GM23338 (cell line): ENCODE measurements at regions not wholly inside any gene's neighbourhood (a gene's known extent, or its start where the extent isn't known, plus 50 kb on each side); places are given as distances from the start of the nearest gene placed in this dataset.
"Not testable (repeated sequence)": the region's sequence is repeated elsewhere in the genome, so short reads cannot be mapped to it uniquely, and the experiment has no call there.

Experiments used
- ATAC-seq: fragments of 200-7000 bp; cut with Tn5 transposase; 3 replicates; pipeline ENCODE4 v1.9.1; 2020
- DNase-seq: peaks from one replicate; pipeline ENCODE4 v3.0.0-alpha.2; 2015; ENCODE audit warnings: low spot score
- H2AFZ ChIP-seq: fragments of 200-600 bp; sonication (generic); 2 replicates; pipeline ENCODE4 v1.8.0; 2016; ENCODE audit warnings: antibody characterized with exemption, mild to moderate bottlenecking, moderate library complexity
- H3F3A ChIP-seq: fragments of 200-600 bp; sonication (generic); replicated peaks from 2 replicates; pipeline ENCODE4 v1.8.0; 2017; ENCODE audit warnings: antibody characterized with exemption, mixed run types, low read depth
- H3K27ac ChIP-seq: fragments of 200-600 bp; sonication (generic); 2 replicates; pipeline ENCODE4 v1.6.1; 2016; ENCODE audit warnings: low read depth
- H3K27me3 ChIP-seq: fragments of 200-600 bp; sonication (generic); 2 replicates; pipeline ENCODE4 v1.8.0; 2016; ENCODE audit warnings: mild to moderate bottlenecking, mixed run types, moderate library complexity; ENCODE audit not compliant: insufficient read depth
- H3K36me3 ChIP-seq: fragments of 200-600 bp; sonication (generic); 2 replicates; pipeline ENCODE4 v1.8.0; 2016; ENCODE audit warnings: mild to moderate bottlenecking; ENCODE audit not compliant: insufficient read depth
- H3K4me1 ChIP-seq: fragments of 200-600 bp; sonication (generic); 2 replicates; pipeline ENCODE4 v1.8.0; 2016; ENCODE audit warnings: mild to moderate bottlenecking, moderate library complexity; ENCODE audit not compliant: insufficient read depth
- H3K4me2 ChIP-seq: fragments of 200-600 bp; sonication (generic); 2 replicates; pipeline ENCODE4 v1.7.1; 2017; ENCODE audit warnings: mixed run types
- H3K4me3 ChIP-seq: fragments of 200-600 bp; sonication (generic); 2 replicates; pipeline ENCODE4 v1.6.1; 2016; ENCODE audit warnings: mixed run types
- H3K79me2 ChIP-seq: fragments of 200-600 bp; sonication (generic); replicated peaks from 2 replicates; pipeline ENCODE4 v1.8.0; 2017; ENCODE audit warnings: mild to moderate bottlenecking; ENCODE audit not compliant: insufficient read depth
- H3K9me2 ChIP-seq: fragments of 200-600 bp; sonication (generic); 2 replicates; pipeline ENCODE4 v1.8.0; 2017; ENCODE audit not compliant: insufficient read depth
- H4K20me1 ChIP-seq: fragments of 200-600 bp; sonication (generic); replicated peaks from 2 replicates; pipeline ENCODE4 v1.8.0; 2017; ENCODE audit warnings: mild to moderate bottlenecking; ENCODE audit not compliant: insufficient read depth
- H3K27ac Mint-ChIP-seq: 2 replicates; pipeline ENCODE4 v1.8.0; 2020; ENCODE audit warnings: inconsistent platforms, mild to moderate bottlenecking, moderate library complexity, mixed read lengths
- H3K27me3 Mint-ChIP-seq: 3 replicates; pipeline ENCODE4 v1.8.0; 2022; ENCODE audit warnings: low read depth, mild to moderate bottlenecking, moderate library complexity, mixed read lengths, inconsistent platforms; ENCODE audit not compliant: insufficient read depth, poor library complexity
- H3K36me3 Mint-ChIP-seq: 3 replicates; pipeline ENCODE4 v1.8.0; 2021; ENCODE audit warnings: low read depth, mild to moderate bottlenecking, inconsistent platforms, moderate library complexity, mixed read lengths
- H3K4me1 Mint-ChIP-seq: 3 replicates; pipeline ENCODE4 v1.8.0; 2020; ENCODE audit warnings: mild to moderate bottlenecking, inconsistent platforms, mixed read lengths
- H3K4me3 Mint-ChIP-seq: 3 replicates; pipeline ENCODE4 v1.8.0; 2021; ENCODE audit warnings: moderate library complexity, mild to moderate bottlenecking, inconsistent platforms, mixed read lengths
- H3K9me3 Mint-ChIP-seq: 3 replicates; pipeline ENCODE4 v1.8.0; 2020; ENCODE audit warnings: moderate library complexity, mild to moderate bottlenecking, inconsistent platforms, mixed read lengths
- CREB1 ChIP-seq: fragments of 250-450 bp; sonication (Bioruptor Pico); IDR thresholded peaks from 2 replicates; pipeline ENCODE4 v1.5.0; 2020; ENCODE audit warnings: low read depth, mild to moderate bottlenecking, moderate library complexity
- ETS1 ChIP-seq: IDR thresholded peaks from 2 replicates; pipeline ENCODE4 v1.6.1; 2016; ENCODE audit warnings: antibody characterized with exemption
- EZH2 ChIP-seq: fragments of 200-600 bp; sonication (generic); IDR thresholded peaks from one replicate; pipeline ENCODE4 v1.8.0; 2017; ENCODE audit warnings: antibody characterized with exemption, mild to moderate bottlenecking, low read depth; ENCODE audit not compliant: unreplicated experiment
- EZH2phosphoT487 ChIP-seq: fragments of 200-600 bp; sonication (generic); IDR thresholded peaks from one replicate; pipeline ENCODE4 v1.8.1; 2018; ENCODE audit warnings: antibody characterized with exemption; ENCODE audit not compliant: unreplicated experiment
- JUNB ChIP-seq: IDR thresholded peaks from one replicate; pipeline ENCODE4 v1.6.1; 2016; ENCODE audit warnings: antibody characterized with exemption; ENCODE audit not compliant: unreplicated experiment
- NANOG ChIP-seq: IDR thresholded peaks from 2 replicates; pipeline ENCODE4 v1.6.1; 2016; ENCODE audit warnings: antibody characterized with exemption, borderline replicate concordance
- POLR2AphosphoS5 ChIP-seq: IDR thresholded peaks from 2 replicates; pipeline ENCODE4 v1.6.1; 2016; ENCODE audit warnings: antibody characterized with exemption, low read depth
- STAT1 ChIP-seq: IDR thresholded peaks from one replicate; pipeline ENCODE4 v1.6.1; 2016; ENCODE audit warnings: antibody characterized with exemption; ENCODE audit not compliant: unreplicated experiment
- ZNF114 ChIP-seq: fragments of 250-450 bp; sonication (Bioruptor Pico); IDR thresholded peaks from 2 replicates; pipeline ENCODE4 v1.5.0; 2020; ENCODE audit warnings: mild to moderate bottlenecking, moderate library complexity
- ZNF331 ChIP-seq: fragments of 250-450 bp; sonication (Bioruptor Pico); IDR thresholded peaks from 2 replicates; pipeline ENCODE4 v1.5.0; 2020; ENCODE audit warnings: low read depth, mild to moderate bottlenecking, moderate library complexity
- TF ChIP-seq, protein P1 (sequence below): fragments of 250-450 bp; sonication (Bioruptor Pico); IDR thresholded peaks from 2 replicates; pipeline ENCODE4 v1.5.0; 2020; ENCODE audit warnings: mild to moderate bottlenecking, moderate library complexity
- TF ChIP-seq, protein P2 (sequence below), 2 experiments: fragments of 200-600 bp in 1 of 2; sonication (generic) in 1 of 2; conservative IDR thresholded peaks; 2 replicates each; pipeline versions ENCODE4 v1.5.1 to v1.6.1; 2016 to 2017; ENCODE audit warnings: antibody characterized with exemption in 2 of 2, low read depth in 2 of 2, mild to moderate bottlenecking in 2 of 2, moderate library complexity in 1 of 2

- TF ChIP-seq ZNF331 (CRISPR knock-in tag) = no peak
- TF ChIP-seq ZNF114 = no peak
- no peak for TF ChIP-seq EZH2
Measured at GRCh38 chr14:92248696-92249095, 74.3 kb upstream of the SLC24A4 start (continued).

- H3K4me1 Mint-ChIP-seq = peaks cover 34% of the 10 kb centered on the region
- H3K9me3 Mint-ChIP-seq = peaks cover 23% of the 10 kb centered on the region
- H3K27me3 Mint-ChIP-seq = peaks cover 29% of the 10 kb centered on the region
- H3K4me2 ChIP-seq, H3K9me2 ChIP-seq, H3K36me3 Mint-ChIP-seq, H2AFZ ChIP-seq, DNase-seq, H3K36me3 ChIP-seq, H3K27ac Mint-ChIP-seq, H3K4me3 ChIP-seq, H3K4me3 Mint-ChIP-seq, H3F3A ChIP-seq, H3K27ac ChIP-seq, H3K79me2 ChIP-seq, ATAC-seq, H4K20me1 ChIP-seq: not testable (repeated sequence)
- Histone ChIP-seq H3K4me1 (peaks cover 15% of the 10 kb centered on the region; the same call in 1 of the 2 replicates), H3K27me3 (peaks cover 28% of the 10 kb centered on the region)
Measured at GRCh38 chr14:92250366-92250765, 72.6 kb upstream of the SLC24A4 start.

- no peaks in the 10 kb centered on the region; the same call in 1 of the 2 replicates for H3F3A ChIP-seq
- no peak overlapping the region for H3K27ac ChIP-seq
- no peak overlapping the region for H3K27ac Mint-ChIP-seq
- H3K27me3 ChIP-seq = peaks cover 41% of the 10 kb centered on the region
- peaks cover 29% of the 10 kb centered on the region for H3K27me3 Mint-ChIP-seq
- H2AFZ ChIP-seq = no peak overlapping the region
- no peaks in the 10 kb centered on the region for H3K79me2 ChIP-seq
- H3K36me3 ChIP-seq = no peaks in the 10 kb centered on the region
- H3K4me1 ChIP-seq = peaks cover 18% of the 10 kb centered on the region; the same call in 1 of the 2 replicates
- H3K4me2 ChIP-seq = no peak overlapping the region
- no peak overlapping the region for H3K4me3 ChIP-seq
- DNase-seq (no peak), ATAC-seq (no peak)
- H3K4me1 Mint-ChIP-seq = peaks cover 34% of the 10 kb centered on the region
- H3K9me3 Mint-ChIP-seq = peaks cover 5% of the 10 kb centered on the region; the same call in 2 of the 3 replicates
- no peaks in the 10 kb centered on the region for H4K20me1 ChIP-seq
- no peaks in the 10 kb centered on the region for H3K36me3 Mint-ChIP-seq
- no peaks in the 10 kb centered on the region for H3K9me2 ChIP-seq
- no peak overlapping the region for H3K4me3 Mint-ChIP-seq
- no peak for TF ChIP-seq JUNB
- TF ChIP-seq EZH2phosphoT487 = no peak
- no peak for TF ChIP-seq ZNF114
- TF ChIP-seq POLR2AphosphoS5 = no peak
- TF ChIP-seq, protein P1, sequence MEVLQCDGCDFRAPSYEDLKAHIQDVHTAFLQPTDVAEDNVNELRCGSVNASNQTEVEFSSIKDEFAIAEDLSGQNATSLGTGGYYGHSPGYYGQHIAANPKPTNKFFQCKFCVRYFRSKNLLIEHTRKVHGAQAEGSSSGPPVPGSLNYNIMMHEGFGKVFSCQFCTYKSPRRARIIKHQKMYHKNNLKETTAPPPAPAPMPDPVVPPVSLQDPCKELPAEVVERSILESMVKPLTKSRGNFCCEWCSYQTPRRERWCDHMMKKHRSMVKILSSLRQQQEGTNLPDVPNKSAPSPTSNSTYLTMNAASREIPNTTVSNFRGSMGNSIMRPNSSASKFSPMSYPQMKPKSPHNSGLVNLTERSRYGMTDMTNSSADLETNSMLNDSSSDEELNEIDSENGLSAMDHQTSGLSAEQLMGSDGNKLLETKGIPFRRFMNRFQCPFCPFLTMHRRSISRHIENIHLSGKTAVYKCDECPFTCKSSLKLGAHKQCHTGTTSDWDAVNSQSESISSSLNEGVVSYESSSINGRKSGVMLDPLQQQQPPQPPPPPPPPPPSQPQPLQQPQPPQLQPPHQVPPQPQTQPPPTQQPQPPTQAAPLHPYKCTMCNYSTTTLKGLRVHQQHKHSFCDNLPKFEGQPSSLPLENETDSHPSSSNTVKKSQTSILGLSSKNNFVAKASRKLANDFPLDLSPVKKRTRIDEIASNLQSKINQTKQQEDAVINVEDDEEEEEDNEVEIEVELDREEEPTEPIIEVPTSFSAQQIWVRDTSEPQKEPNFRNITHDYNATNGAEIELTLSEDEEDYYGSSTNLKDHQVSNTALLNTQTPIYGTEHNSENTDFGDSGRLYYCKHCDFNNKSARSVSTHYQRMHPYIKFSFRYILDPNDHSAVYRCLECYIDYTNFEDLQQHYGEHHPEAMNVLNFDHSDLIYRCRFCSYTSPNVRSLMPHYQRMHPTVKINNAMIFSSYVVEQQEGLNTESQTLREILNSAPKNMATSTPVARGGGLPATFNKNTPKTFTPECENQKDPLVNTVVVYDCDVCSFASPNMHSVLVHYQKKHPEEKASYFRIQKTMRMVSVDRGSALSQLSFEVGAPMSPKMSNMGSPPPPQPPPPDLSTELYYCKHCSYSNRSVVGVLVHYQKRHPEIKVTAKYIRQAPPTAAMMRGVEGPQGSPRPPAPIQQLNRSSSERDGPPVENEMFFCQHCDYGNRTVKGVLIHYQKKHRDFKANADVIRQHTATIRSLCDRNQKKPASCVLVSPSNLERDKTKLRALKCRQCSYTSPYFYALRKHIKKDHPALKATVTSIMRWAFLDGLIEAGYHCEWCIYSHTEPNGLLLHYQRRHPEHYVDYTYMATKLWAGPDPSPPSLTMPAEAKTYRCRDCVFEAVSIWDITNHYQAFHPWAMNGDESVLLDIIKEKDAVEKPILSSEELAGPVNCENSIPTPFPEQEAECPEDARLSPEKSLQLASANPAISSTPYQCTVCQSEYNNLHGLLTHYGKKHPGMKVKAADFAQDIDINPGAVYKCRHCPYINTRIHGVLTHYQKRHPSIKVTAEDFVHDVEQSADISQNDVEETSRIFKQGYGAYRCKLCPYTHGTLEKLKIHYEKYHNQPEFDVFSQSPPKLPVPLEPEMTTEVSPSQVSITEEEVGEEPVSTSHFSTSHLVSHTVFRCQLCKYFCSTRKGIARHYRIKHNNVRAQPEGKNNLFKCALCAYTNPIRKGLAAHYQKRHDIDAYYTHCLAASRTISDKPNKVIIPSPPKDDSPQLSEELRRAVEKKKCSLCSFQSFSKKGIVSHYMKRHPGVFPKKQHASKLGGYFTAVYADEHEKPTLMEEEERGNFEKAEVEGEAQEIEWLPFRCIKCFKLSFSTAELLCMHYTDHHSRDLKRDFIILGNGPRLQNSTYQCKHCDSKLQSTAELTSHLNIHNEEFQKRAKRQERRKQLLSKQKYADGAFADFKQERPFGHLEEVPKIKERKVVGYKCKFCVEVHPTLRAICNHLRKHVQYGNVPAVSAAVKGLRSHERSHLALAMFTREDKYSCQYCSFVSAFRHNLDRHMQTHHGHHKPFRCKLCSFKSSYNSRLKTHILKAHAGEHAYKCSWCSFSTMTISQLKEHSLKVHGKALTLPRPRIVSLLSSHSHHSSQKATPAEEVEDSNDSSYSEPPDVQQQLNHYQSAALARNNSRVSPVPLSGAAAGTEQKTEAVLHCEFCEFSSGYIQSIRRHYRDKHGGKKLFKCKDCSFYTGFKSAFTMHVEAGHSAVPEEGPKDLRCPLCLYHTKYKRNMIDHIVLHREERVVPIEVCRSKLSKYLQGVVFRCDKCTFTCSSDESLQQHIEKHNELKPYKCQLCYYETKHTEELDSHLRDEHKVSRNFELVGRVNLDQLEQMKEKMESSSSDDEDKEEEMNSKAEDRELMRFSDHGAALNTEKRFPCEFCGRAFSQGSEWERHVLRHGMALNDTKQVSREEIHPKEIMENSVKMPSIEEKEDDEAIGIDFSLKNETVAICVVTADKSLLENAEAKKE (CRISPR knock-in tag) = no peak
- no peak for TF ChIP-seq CREB1 (CRISPR knock-in tag)
- no peak for TF ChIP-seq ETS1
- TF ChIP-seq NANOG = no peak
- TF ChIP-seq, protein P2, sequence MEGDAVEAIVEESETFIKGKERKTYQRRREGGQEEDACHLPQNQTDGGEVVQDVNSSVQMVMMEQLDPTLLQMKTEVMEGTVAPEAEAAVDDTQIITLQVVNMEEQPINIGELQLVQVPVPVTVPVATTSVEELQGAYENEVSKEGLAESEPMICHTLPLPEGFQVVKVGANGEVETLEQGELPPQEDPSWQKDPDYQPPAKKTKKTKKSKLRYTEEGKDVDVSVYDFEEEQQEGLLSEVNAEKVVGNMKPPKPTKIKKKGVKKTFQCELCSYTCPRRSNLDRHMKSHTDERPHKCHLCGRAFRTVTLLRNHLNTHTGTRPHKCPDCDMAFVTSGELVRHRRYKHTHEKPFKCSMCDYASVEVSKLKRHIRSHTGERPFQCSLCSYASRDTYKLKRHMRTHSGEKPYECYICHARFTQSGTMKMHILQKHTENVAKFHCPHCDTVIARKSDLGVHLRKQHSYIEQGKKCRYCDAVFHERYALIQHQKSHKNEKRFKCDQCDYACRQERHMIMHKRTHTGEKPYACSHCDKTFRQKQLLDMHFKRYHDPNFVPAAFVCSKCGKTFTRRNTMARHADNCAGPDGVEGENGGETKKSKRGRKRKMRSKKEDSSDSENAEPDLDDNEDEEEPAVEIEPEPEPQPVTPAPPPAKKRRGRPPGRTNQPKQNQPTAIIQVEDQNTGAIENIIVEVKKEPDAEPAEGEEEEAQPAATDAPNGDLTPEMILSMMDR (conservative IDR thresholded peaks at IDR 0.05; ENCODE audit: low read depth in 2 of 2) = no peak
- TF ChIP-seq STAT1 = no peak
Measured at GRCh38 chr14:92252323-92252722, 70.6 kb upstream of the SLC24A4 start.
